ENCODE measurements at regions not wholly inside any gene's neighbourhood (a gene's known extent, or its start where the extent isn't known, plus 50 kb on each side); places are given as distances from the start of the nearest gene placed in this dataset.

GRCh38 chr12:107282628-107283027 is 189.3 kb upstream of the CRY1 start:
- Histone ChIP-seq H3K9me3 (ENCODE audit: insufficient read depth, low read depth, low read length) (no peaks in the 10 kb centered on the region), H3K4me1 (ENCODE audit: insufficient read depth, low read length) (no peaks in the 10 kb centered on the region), H3K4me3 (ENCODE audit: low read length) (no peak overlapping the region), H3K27ac (ENCODE audit: low read length) (no peak overlapping the region), H3K36me3 (ENCODE audit: insufficient read depth, low read depth, low read length) (no peaks in the 10 kb centered on the region), H3K9ac (ENCODE audit: low read depth, low read length) (no peak overlapping the region), H3K27me3 (ENCODE audit: insufficient read depth, low read length) (no peaks in the 10 kb centered on the region)

GRCh38 chr12:107283652-107284051 is 190.3 kb upstream of the CRY1 start:
- Histone ChIP-seq H3K4me1 (ENCODE audit: insufficient read depth, low read length) (no peaks in the 10 kb centered on the region), H3K36me3 (ENCODE audit: insufficient read depth, low read depth, low read length) (no peaks in the 10 kb centered on the region), H3K4me3 (ENCODE audit: low read length) (no peak overlapping the region), H3K27ac (ENCODE audit: low read length) (no peak overlapping the region), H3K9ac (ENCODE audit: low read depth, low read length) (no peak overlapping the region), H3K27me3 (ENCODE audit: insufficient read depth, low read length) (no peaks in the 10 kb centered on the region), H3K9me3 (ENCODE audit: insufficient read depth, low read depth, low read length) (no peaks in the 10 kb centered on the region)

- no peaks in the 10 kb centered on the region for H3K4me1 ChIP-seq (ENCODE audit: insufficient read depth, low read length)
- no peaks in the 10 kb centered on the region for H3K27me3 ChIP-seq (ENCODE audit: insufficient read depth, low read length)
- H3K4me3 ChIP-seq (ENCODE audit: low read length): no peak overlapping the region
- H3K9ac ChIP-seq (ENCODE audit: low read depth, low read length): no peak overlapping the region
- no peak overlapping the region for H3K27ac ChIP-seq (ENCODE audit: low read length)
- H3K36me3 ChIP-seq (ENCODE audit: insufficient read depth, low read depth, low read length): no peaks in the 10 kb centered on the region
- H3K9me3 ChIP-seq (ENCODE audit: insufficient read depth, low read depth, low read length): no peaks in the 10 kb centered on the region
Measured at GRCh38 chr12:107284692-107285091, 191.3 kb upstream of the CRY1 start.

- Histone ChIP-seq H3K27me3 (ENCODE audit: insufficient read depth, low read length) (no peaks in the 10 kb centered on the region), H3K9me3 (ENCODE audit: insufficient read depth, low read depth, low read length) (no peaks in the 10 kb centered on the region), H3K9ac (ENCODE audit: low read depth, low read length) (no peak overlapping the region), H3K4me1 (ENCODE audit: insufficient read depth, low read length) (no peaks in the 10 kb centered on the region), H3K36me3 (ENCODE audit: insufficient read depth, low read depth, low read length) (no peaks in the 10 kb centered on the region), H3K4me3 (ENCODE audit: low read length) (no peak overlapping the region), H3K27ac (ENCODE audit: low read length) (no peak overlapping the region)
Measured at GRCh38 chr12:107287436-107288413, 194.4 kb upstream of the CRY1 start.

GRCh38 chr12:107288414-107289127 is 195.2 kb upstream of the CRY1 start:
- H3K27ac ChIP-seq (ENCODE audit: low read length): no peak overlapping the region
- no peaks in the 10 kb centered on the region for H3K9me3 ChIP-seq (ENCODE audit: insufficient read depth, low read depth, low read length)

GRCh38 chr12:107291018-107291417 is 197.7 kb upstream of the CRY1 start:
- H3K4me3 ChIP-seq (ENCODE audit: low read length): no peak overlapping the region
- H3K9me3 ChIP-seq (ENCODE audit: insufficient read depth, low read depth, low read length): no peaks in the 10 kb centered on the region
- H3K36me3 ChIP-seq (ENCODE audit: insufficient read depth, low read depth, low read length): no peaks in the 10 kb centered on the region
- H3K27ac ChIP-seq (ENCODE audit: low read length): no peak overlapping the region
- no peak overlapping the region for H3K9ac ChIP-seq (ENCODE audit: low read depth, low read length)
- H3K27me3 ChIP-seq (ENCODE audit: insufficient read depth, low read length): no peaks in the 10 kb centered on the region
- no peaks in the 10 kb centered on the region for H3K4me1 ChIP-seq (ENCODE audit: insufficient read depth, low read length)

More at GRCh38 chr12:107288414-107289127, 195.2 kb upstream of the CRY1 start:
- H3K36me3 ChIP-seq (ENCODE audit: insufficient read depth, low read depth, low read length): no peaks in the 10 kb centered on the region
- no peaks in the 10 kb centered on the region for H3K27me3 ChIP-seq (ENCODE audit: insufficient read depth, low read length)
- H3K4me1 ChIP-seq (ENCODE audit: insufficient read depth, low read length): no peaks in the 10 kb centered on the region
- H3K4me3 ChIP-seq (ENCODE audit: low read length): no peak overlapping the region
- H3K9ac ChIP-seq (ENCODE audit: low read depth, low read length): no peak overlapping the region

GRCh38 chr12:107296681-107297089 is 203.3 kb upstream of the CRY1 start:
- Histone ChIP-seq H3K9ac (ENCODE audit: low read depth, low read length) (no peak overlapping the region), H3K27ac (ENCODE audit: low read length) (no peak overlapping the region), H3K36me3 (ENCODE audit: insufficient read depth, low read depth, low read length) (no peaks in the 10 kb centered on the region)

GRCh38 chr12:107302649-107303341 is 209.4 kb upstream of the CRY1 start:
- Histone ChIP-seq H3K36me3 (ENCODE audit: insufficient read depth, low read depth, low read length) (no peaks in the 10 kb centered on the region), H3K9ac (ENCODE audit: low read depth, low read length) (no peak overlapping the region), H3K4me3 (ENCODE audit: low read length) (no peak overlapping the region), H3K27ac (ENCODE audit: low read length) (no peak overlapping the region), H3K4me1 (ENCODE audit: insufficient read depth, low read length) (peaks cover 13% of the 10 kb centered on the region), H3K9me3 (ENCODE audit: insufficient read depth, low read depth, low read length) (no peaks in the 10 kb centered on the region), H3K27me3 (ENCODE audit: insufficient read depth, low read length) (no peaks in the 10 kb centered on the region)

More at GRCh38 chr12:107296681-107297089, 203.3 kb upstream of the CRY1 start:
- H3K4me3 ChIP-seq (ENCODE audit: low read length): no peak overlapping the region
- H3K9me3 ChIP-seq (ENCODE audit: insufficient read depth, low read depth, low read length): no peaks in the 10 kb centered on the region
- H3K27me3 ChIP-seq (ENCODE audit: insufficient read depth, low read length): no peaks in the 10 kb centered on the region
- no peaks in the 10 kb centered on the region for H3K4me1 ChIP-seq (ENCODE audit: insufficient read depth, low read length)

- Histone ChIP-seq H3K4me1 (ENCODE audit: insufficient read depth, low read length) (peaks cover 13% of the 10 kb centered on the region), H3K4me3 (ENCODE audit: low read length) (no peak overlapping the region), H3K9ac (ENCODE audit: low read depth, low read length) (no peak overlapping the region), H3K9me3 (ENCODE audit: insufficient read depth, low read depth, low read length) (no peaks in the 10 kb centered on the region), H3K27ac (ENCODE audit: low read length) (no peak overlapping the region), H3K27me3 (ENCODE audit: insufficient read depth, low read length) (no peaks in the 10 kb centered on the region), H3K36me3 (ENCODE audit: insufficient read depth, low read depth, low read length) (no peaks in the 10 kb centered on the region)
Measured at GRCh38 chr12:107304588-107305532, 211.5 kb upstream of the CRY1 start.

- H3K4me3 ChIP-seq (ENCODE audit: low read length): no peak overlapping the region; the same call in 1 of the 2 replicates
- H3K9ac ChIP-seq (ENCODE audit: low read depth, low read length): peak overlapping the region; percentile 13; the same call in 1 of the 2 replicates
- H3K27ac ChIP-seq (ENCODE audit: low read length): no peak overlapping the region
- H3K36me3 ChIP-seq (ENCODE audit: insufficient read depth, low read depth, low read length): no peaks in the 10 kb centered on the region
- peaks cover 13% of the 10 kb centered on the region for H3K4me1 ChIP-seq (ENCODE audit: insufficient read depth, low read length)
- H3K9me3 ChIP-seq (ENCODE audit: insufficient read depth, low read depth, low read length): no peaks in the 10 kb centered on the region
- H3K27me3 ChIP-seq (ENCODE audit: insufficient read depth, low read length): no peaks in the 10 kb centered on the region; the same call in 1 of the 2 replicates
Measured at GRCh38 chr12:107306141-107306659, 212.9 kb upstream of the CRY1 start.
